Fibroblast of skin of left quadriceps (primary cell): ENCODE measurements at regions not wholly inside any gene's neighbourhood (a gene's known extent, or its start where the extent isn't known, plus 50 kb on each side); places are given as distances from the start of the nearest gene placed in this dataset.

Experiments used
- DNase-seq, 2 experiments: peaks; one replicate each; pipeline ENCODE4 v3.0.0-alpha.2; 2013; ENCODE audit warnings: low read depth in 2 of 2

DNA sequence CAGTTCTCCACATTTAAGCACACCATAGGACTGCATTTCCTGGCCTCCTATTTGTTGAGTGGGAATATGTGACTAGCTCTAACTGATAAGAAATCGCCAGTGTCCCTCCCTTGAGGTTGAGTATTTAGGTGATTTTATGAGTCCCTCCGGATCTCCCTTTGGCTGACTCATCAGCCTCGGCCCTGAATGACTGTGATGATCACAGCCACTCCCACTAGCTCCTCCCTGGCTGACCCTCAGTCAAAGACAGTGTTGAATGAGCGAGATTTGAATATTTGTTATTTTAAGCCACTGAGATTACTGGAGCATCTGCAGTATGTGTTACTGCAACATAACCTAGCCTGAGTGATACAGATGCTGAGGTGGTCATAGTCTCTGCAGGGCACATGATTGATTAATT lies 515.3 kb downstream of the EPHB1 start:
- DNase-seq, result no peak

DNA sequence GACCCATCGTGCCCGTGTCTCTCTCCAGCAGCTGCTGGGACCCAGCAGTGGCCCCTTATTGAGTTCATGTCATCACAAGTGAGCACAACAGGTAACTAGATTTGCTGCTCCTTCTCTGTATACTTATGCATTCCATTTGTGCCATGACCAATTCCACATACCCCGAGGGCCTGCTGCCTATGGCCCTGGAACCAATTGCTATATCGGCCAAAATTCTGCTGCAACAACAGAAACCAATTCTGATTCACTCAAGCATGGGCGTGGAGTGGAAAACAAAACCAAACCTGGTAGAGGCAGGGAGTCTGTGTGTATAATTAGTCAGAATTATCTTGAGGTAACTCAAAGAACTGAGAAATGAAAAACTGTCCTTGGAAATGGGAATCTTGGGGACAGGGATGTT lies 516.6 kb downstream of the EPHB1 start:
- no peak for DNase-seq

DNA sequence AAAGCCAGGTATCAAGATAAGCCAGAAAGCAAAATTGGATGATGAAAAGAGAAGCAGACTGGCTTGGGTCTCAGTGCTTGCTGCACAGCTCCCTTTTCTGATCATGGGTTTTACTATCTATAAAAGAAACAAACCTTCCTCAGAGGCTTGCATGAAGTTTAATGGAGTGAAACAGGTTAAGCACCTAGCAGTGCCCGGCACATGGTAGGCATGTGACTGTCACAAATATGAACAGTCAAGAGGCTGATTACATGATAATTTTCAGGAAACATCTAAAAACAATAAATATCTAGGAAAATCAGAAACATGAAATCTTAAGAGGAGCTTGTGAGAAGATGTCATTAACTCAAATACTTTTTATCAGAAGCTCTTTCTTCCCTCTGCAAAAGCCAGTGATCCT lies 519.2 kb downstream of the EPHB1 start:
- no peak for DNase-seq

DNA sequence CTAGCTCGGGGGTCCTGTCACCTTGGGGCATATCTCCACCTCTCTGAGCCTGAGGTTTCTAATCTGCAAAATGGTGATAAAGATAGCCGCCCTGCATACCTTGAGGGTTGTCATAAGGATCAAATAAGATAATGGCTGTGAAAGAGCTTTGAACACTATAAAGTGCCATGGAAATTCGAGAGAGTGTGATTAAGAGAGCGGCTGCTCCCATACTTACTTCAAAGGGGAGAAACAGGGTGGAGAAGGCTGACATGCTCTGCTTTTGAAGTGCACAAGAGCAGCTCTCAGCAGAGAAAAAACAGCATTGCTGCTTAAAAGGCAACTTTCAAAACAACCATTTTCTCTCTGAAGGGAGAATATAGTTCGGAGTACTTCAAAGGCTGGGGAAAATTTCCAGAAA lies 529.2 kb downstream of the EPHB1 start:
- DNase-seq, result no peak

DNA sequence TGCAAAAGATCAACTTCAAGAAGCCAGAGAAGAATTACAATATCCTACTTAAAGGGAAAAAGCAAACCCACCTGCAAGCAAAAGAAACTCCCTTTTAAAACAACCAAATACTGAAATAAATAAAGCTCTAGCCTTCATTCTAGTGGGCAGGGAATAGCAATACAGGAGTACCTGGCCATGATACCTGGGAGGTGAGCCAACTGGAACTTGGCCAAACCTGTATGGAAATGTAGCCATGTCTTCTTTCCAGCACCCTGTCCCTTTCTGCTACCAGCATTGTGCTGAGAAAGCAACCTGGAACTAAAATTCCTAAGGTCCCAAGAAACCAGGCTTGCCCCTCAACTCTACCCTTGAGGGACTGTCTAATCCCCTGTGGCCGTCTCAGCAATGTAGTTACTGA lies 530.0 kb downstream of the EPHB1 start:
- DNase-seq, result no peak

DNA sequence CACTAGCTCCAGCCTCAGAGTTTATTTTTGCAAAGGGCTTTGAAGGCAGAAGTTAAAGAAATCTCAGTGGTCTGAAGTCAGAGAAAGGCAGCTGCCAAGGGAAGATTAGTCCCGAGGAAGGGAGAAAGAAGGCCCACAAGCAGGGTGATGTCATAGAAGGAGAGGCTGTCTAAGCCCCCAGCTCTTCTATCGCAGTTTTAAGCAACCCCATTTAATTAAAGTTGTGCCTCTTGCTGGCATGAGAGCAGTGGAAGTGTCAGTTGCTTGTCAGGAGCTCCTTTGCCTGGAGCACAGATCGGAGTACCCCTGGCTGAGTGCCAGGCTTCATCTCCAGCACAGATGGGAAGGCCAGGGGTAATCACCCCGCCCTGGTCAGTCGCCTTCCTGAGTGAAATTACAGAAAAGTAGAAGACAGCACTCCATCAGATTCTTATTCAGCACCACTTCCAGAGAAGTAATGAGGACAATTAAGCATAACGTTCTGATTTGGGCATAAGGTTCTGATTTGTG lies 530.7 kb downstream of the EPHB1 start:
- DNase-seq, result no peak

DNA sequence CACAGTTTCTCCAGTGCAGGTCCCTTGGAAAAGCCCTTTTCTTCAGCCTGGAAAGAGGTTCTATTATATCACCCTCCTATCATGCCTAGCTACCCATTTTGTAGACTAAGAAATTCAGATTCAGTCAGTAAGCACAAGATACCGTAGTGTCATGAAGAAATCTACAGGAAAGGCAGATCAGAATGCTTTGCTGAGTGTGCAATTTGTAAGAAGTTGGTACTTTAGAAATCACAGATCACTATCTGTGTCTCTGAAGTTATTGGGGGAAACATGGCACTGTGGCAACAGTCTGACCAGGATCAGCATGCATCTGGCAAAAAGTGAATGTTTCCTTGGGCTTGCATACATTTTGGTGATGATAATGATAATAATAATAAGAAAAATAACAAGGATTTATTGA lies 531.8 kb downstream of the EPHB1 start:
- DNase-seq, result no peak

DNA sequence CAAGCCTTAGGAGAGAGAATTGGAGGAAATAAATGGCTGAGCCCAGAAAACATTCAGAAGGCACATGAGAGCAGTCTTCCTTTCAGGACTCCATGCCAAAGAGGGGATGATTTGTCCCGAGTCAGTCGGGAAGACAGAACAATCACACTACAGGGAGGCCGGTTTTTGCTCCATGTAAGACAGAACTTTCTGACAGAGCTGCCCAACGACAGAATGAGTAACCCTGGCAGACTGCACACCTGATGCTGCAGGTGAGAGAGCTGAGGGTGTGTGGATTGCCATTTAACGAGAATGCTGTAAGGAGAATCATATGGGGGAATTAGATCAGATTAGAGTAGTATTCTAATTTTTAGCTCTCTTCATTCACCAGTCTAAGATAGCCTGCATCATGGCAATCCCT lies 533.0 kb downstream of the EPHB1 start:
- DNase-seq, result no peak

DNA sequence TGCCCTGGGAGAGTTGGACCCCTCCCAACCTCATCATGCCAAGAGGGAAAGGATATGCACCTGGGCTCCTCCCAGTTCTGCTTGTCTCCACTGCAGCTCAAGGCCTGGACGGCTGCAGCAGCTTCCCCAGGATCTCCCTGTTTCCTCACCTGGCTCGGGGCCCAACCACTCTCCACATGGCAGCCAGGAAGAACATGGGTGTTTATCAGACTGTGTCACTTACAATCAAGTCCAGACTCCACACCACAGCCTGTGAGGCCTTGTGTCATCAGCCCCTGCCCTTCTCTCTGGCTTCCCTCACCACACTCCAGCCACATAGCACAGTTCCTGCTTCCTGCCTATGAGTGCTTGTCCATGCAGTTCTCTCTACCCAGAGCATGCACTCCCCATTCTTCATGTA lies 534.4 kb downstream of the EPHB1 start:
- DNase-seq, result no peak

DNA sequence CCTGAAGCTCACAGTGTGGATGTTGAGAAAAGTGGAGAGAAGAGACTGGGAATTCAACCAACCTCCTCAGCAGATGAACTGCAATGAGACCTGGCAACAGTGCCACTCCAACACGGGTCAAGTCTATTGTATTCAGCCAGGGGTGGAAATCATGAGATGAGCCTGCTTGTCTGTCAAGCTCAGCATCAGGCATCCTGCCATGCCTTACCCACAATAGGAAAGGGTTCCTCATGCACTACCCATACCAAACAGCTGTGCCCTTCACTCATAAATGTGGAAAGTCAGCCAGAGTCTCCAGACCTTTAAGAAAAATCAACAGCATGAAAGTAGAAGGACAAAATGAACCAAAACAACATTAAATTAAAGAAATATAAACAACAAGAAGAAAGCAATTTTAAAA lies 542.1 kb downstream of the EPHB1 start:
- DNase-seq, result no peak

DNA sequence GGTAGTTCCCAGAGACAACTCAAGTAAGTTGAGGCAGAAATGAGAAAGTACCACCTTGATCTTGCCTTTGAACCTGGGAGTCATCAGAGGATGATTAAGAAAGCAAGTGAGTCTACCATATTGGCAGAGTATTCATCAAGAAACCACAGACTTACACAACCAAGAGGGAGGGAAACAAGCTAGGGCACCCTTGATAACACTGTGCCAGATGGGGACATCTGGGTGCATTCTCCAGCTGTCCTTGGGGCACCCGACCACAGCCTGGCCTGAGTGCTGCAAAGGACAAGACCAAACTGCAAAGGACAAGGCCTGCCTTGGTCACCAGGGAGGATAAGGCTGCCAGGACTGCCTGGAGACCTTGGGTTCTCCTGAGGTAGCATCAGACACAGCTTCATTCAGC lies 553.6 kb downstream of the EPHB1 start:
- no peak for DNase-seq

DNA sequence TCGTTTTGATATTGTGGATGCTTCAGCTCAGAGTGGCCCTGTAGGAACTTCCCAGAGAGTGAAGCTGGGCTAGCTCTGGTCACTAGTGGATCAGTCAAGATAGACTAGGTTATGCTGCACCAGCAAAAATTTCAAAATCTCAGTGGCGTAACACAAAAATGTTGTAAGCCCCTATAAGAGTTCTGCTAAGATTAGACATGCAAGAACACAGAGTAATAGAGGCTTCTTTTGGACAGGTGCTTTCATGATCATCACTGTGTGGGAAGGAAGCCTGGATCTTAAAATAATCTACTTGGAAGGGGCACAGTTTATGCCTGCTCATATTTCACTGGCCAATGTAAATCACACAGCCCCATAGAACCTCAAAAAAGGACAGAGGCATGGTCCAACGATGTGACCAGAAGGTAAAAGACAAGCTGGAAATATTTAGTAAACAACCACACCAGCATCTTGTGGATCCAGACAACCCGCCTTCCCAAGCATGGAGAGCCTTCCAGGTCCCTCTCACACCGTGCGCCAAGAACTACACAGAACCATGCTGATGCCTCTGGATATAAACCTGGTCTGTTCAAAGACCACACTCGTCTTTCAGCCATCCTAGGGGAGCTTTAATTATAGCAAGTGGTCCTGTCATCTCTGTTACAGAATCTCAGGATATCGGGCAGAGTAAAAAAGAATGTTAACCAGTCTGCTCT lies 554.3 kb downstream of the EPHB1 start:
- no peak for DNase-seq

DNA sequence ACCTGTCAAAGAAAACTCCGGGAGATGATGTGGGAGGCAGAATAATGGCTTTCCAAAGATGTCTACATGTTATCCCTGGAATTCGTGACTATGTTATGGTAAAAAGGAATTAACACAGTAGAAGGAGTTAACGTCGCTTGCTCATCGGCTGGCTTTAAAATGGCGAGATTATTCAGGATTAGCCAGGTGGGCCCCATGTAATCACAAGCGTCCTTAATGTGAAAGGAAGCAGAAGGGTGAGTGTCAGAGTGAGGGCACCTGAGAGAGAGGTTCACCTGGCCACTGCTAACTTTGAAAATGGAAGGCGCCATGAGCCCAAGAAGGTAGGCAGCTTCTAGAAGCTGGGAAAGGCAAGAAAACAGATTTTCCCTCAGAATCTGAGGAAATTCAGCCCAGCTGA lies 557.2 kb downstream of the EPHB1 start:
- DNase-seq, result no peak

DNA sequence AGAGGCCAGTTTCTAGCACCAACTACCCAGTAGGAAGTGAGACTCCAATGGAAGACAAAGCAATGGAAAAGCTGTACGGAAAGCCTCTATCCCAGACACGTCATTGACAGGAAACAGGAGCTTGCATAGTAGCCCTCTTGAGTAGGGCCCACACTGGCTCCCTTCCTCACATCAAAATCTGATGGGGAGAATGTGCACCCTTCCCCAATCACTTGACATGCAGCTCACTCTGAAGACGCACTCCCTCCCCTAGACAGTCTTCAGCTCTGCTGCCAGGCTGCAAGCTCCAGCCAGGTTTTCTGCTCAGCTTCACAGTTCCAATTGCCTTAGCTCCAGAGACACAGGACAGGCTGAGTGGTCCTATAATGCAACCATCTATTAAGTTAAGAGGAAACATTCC lies 567.8 kb downstream of the EPHB1 start:
- DNase-seq, result no peak

DNA sequence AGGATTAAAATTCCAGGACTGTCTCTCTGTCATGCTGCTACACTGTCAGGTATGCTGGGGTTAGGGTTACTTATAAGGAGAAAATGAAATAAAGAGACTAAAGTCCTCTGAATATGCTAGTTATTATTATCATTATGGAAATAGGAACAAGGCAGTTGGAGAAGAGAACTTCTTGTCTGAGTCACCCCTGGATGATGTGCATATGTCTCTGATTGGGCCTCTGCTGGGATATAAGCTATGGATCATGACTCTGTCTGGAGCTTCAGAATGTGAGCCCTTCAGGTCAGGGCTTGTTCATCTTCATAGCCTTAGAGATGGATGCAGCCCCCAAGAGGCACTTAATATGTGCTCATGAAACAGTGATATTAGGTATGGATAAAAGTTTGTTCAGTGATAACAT lies 569.6 kb downstream of the EPHB1 start:
- no peak for DNase-seq

DNA sequence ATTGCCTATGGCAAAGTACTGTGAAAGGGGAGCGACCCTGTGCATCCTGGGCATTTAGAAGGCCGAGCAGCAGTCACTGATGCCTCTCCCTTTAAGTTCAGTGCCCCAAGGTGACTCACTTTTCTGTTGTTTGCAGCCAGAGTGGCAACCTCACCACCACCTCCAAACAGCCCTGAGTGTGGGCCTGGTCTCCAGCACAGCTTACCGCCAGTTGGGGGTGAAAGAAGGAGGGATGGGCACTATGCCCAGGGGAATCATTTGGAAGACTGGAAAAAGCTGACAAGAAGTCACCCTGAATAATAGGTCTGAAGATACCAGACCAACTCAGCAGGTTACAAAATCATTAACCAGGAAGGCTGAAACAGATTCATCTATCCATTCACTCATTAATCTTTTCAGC lies 571.8 kb downstream of the EPHB1 start:
- DNase-seq, result no peak

DNA sequence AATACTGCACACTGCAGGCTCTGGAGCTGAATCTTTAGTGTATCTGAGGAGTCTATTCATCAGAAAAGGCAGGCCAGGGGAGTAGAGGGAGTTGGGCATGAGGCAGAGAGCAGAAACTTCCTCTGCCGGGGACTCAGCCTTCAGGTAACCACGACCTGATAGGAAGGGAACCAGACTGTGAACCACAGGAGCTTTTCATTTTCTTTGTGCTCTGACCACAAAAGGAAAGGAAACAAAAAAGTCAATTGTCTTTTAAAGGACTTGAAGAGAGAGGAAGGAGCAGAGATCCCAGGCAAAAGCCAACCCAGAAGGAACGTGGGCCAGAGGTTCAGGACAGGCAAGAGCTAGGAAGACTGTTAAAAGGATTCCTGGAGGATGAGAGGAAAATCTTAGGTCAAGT lies 573.3 kb downstream of the EPHB1 start:
- no peak for DNase-seq

DNA sequence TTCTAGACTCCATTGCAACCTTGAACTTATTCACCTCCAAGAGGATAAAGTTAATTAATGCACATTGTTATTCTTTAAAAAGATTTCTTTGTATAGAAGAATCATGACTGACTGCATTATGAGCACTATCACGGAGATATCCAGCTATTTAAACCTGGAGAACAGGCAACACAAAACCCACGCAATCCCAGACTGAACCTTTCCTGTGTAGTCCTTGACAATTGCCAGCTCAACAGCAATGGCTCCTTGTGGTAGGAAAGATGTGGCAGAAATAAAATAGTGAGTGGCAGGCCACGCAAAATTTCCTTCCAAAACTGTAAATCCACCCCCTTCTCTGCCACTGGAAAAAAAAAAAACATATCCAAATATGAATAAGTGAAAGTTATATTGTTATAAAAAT lies 573.7 kb downstream of the EPHB1 start:
- DNase-seq, result no peak

DNA sequence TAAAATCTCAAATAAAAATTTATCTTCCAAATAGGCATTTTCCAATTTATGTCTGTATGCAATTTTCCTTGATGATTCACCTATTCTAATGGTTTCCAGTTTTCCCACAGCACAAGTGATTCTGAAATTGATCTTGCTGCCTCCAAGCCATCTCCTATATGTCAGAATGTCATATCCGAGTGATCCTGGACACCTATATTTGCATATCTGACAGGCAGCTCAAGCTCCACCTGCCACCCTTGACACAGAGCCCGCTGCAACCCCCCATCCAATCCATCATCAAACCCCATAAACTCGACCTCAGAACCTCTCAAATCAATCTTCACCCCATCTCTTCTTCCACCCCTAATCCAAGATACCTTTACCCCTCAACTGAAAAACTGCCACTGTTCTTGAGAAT lies 579.5 kb downstream of the EPHB1 start:
- DNase-seq, result no peak

DNA sequence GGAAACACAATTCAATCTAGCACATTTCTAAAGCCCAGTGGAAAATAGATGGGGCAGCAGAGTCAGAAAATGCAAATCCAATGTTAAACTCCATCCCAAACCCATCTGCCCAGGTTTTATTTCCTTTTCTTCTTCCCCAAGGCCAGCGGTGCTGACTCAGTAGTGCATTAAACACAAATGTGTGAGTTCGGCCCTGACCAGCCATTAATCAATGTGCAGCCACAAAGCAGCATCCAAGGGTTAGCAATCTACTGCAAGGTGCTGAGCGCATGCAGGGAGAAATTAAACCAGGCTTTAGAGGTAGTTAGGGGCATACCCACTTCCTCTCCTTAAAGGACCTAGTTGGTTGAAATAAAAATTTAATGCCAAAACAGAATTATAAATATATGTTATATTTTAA lies 583.3 kb upstream of the PPP2R3A start:
- DNase-seq, result no peak

DNA sequence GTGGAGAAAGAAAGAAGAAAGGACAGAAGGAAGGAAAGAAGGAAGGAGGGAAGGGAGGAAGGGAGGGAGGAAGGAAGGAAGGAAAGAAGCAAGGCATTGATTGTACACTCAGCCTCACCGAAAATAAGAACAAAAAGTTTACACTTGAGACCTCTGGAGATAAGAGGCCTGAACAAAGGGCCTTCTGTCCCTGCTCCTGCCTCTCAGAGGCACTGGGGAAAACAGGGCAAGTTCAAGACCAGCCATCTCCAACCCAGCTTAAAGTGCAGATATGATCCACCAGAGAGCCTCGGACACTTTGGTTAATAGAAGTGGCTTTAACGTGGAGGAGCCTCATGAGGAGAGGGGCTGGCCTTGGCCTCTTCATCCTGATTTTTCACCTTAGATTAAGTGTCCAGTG lies 582.9 kb upstream of the PPP2R3A start:
- DNase-seq, result no peak

DNA sequence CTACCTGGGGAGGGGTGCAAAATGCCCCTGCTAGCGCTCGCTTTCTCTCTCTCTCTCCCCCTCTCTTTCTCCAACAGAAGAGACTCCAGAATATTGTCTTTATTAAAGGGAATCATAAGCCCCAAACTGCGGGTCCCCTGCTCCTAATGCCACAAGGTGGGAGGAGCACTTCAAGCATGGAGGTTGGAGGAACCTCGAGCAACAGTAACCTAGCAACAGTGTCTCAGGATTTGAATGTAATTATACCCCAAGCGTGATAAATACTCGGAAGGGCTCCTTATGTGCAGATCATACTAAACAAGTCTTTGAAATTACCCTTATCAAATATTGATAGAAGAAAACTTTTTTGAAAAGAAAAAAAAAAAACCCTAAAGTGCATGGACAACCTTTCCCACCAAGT lies 582.2 kb upstream of the PPP2R3A start:
- no peak for DNase-seq

DNA sequence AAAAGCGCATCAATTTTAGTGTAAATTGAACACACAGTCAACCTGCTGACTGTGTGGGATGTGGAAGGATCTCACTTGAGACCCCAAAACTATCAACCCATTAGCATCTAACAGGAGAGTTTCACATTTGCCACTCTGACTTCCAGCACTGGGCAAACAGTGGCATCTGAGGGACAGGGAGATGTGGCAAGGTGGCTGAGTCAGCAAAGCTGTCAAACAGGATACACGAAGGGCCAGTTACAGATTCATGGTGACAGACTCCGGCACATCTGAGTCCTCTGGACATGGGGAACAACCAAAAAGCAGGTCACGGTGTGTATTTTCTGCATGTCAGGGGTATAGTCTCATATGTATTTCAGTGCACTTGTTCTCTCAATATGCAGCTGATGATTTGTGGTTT lies 573.4 kb upstream of the PPP2R3A start:
- no peak for DNase-seq

DNA sequence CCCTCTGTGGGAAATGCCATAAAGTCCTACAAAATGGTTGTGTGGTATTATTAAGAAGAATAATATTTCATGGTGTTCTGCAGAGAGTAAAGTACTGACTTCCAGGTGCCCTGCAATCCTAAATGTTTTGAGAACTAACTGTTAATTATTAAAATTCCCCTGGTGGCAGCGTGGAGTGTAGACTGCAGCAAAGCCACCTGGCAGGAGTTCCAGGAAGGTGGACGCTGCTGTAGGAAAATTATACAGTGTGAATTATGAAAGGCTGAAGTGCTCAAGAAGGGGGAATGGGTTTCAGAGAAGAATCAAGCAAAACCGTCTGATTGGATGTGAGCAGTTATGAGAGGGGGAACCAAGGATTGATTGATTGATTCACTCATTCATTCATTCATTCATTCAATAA lies 572.4 kb upstream of the PPP2R3A start:
- no peak for DNase-seq
